Activated CD4-positive, alpha-beta T cell treated with anti-CD3 and anti-CD28 coated beads for 36 hours (primary cell): ENCODE measurements at regions not wholly inside any gene's neighbourhood (a gene's known extent, or its start where the extent isn't known, plus 50 kb on each side); places are given as distances from the start of the nearest gene placed in this dataset.
"Not testable (repeated sequence)": the region's sequence is repeated elsewhere in the genome, so short reads cannot be mapped to it uniquely, and the experiment has no call there.

Source experiments
- ATAC-seq: fragments of 200-7000 bp; cut with Tn5 transposase; one replicate; pipeline ENCODE4 v1.10.0; 2021; ENCODE audit warnings: mild to moderate bottlenecking, moderate library complexity
- CTCF ChIA-PET: fragments of 350-600 bp; sonication (Branson Sonifier 250); formaldehyde crosslinking; loops from one replicate; lab custom pipeline; 2021; ENCODE audit warnings: antibody characterized with exemption; lab: Charles Lee
- POLR2A ChIA-PET: fragments of 350-600 bp; sonication (Branson Sonifier 250); formaldehyde crosslinking; loops from one replicate; lab custom pipeline; 2021; ENCODE audit warnings: antibody characterized with exemption, inconsistent platforms; lab: Charles Lee
- DNase-seq: peaks from one replicate; pipeline ENCODE4 v3.0.0-alpha.2; 2020
- H3K27ac Mint-ChIP-seq: one replicate; pipeline ENCODE4 v1.8.0; 2021; ENCODE audit warnings: mixed read lengths
- H3K27me3 Mint-ChIP-seq: one replicate; pipeline ENCODE4 v1.8.0; 2021; ENCODE audit warnings: mixed read lengths
- H3K36me3 Mint-ChIP-seq: one replicate; pipeline ENCODE4 v1.8.0; 2021; ENCODE audit warnings: low read depth, mixed read lengths
- H3K4me1 Mint-ChIP-seq: one replicate; pipeline ENCODE4 v1.8.0; 2021; ENCODE audit warnings: mixed read lengths
- H3K4me3 Mint-ChIP-seq: one replicate; pipeline ENCODE4 v1.8.0; 2021; ENCODE audit warnings: mild to moderate bottlenecking, moderate library complexity, mixed read lengths
- H3K9me3 Mint-ChIP-seq: one replicate; pipeline ENCODE4 v1.8.0; 2021; ENCODE audit warnings: low read depth, mixed read lengths
- intact Hi-C, 2 experiments: fragments of 100-400 bp; cut with DNase I in 1 of 2; cut with micrococcal nuclease in 1 of 2; formaldehyde crosslinking; loops; one replicate each; pipeline versions ENCODE4 v1.14.2 to v1.15.1; 2022 to 2024; cut with DNase I, micrococcal nuclease

- H3K27ac Mint-ChIP-seq = no peak overlapping the region
- ATAC-seq (no peak), DNase-seq (no peak)
- H3K36me3 Mint-ChIP-seq = no peaks in the 10 kb centered on the region
- CTCF ChIA-PET = interaction anchor here (0.6 kb wide), 1 partner anchor 347 kb away, joined by 3 read pairs; no protein-coding TSS in a partner anchor
- peaks cover 17% of the 10 kb centered on the region for H3K27me3 Mint-ChIP-seq
- POLR2A ChIA-PET = no interaction called here
- no peaks in the 10 kb centered on the region for H3K4me1 Mint-ChIP-seq
- H3K4me3 Mint-ChIP-seq = no peak overlapping the region
- intact Hi-C loops = no loop called here
- H3K9me3 Mint-ChIP-seq = peaks cover 5% of the 10 kb centered on the region
Measured at GRCh38 chr14:44873536-44873935, 88.2 kb downstream of the KLHL28 start.

- H3K4me3 Mint-ChIP-seq = no peak overlapping the region
- POLR2A ChIA-PET = no interaction called here
- intact Hi-C loops = no loop called here
- no peak overlapping the region for H3K27ac Mint-ChIP-seq
- H3K36me3 Mint-ChIP-seq = no peaks in the 10 kb centered on the region
- H3K9me3 Mint-ChIP-seq = peaks cover 5% of the 10 kb centered on the region
- ATAC-seq (no peak), DNase-seq (no peak)
- CTCF ChIA-PET = no interaction called here
- peaks cover 3% of the 10 kb centered on the region for H3K27me3 Mint-ChIP-seq
- no peaks in the 10 kb centered on the region for H3K4me1 Mint-ChIP-seq
Measured at GRCh38 chr14:44866770-44867169, 95.0 kb downstream of the KLHL28 start.

- no peak for ATAC-seq
- CTCF ChIA-PET = no interaction called here
- H3K27me3 Mint-ChIP-seq = peaks cover 3% of the 10 kb centered on the region
Measured at GRCh38 chr14:44866322-44866721, 95.4 kb downstream of the KLHL28 start.

GRCh38 chr14:44863271-44863670 is 98.5 kb downstream of the KLHL28 start:
- ChIA-PET CTCF (interaction anchor here (1.2 kb wide), 1 partner anchor 17 kb away, joined by 4 read pairs; no protein-coding TSS in a partner anchor), POLR2A (no interaction called here)
- Mint-ChIP-seq H3K4me1 (no peaks in the 10 kb centered on the region), H3K4me3 (no peak overlapping the region), H3K27ac (no peak overlapping the region), H3K9me3 (no peaks in the 10 kb centered on the region), H3K36me3 (no peaks in the 10 kb centered on the region), H3K27me3 (peaks cover 9% of the 10 kb centered on the region)
- intact Hi-C loops = no loop called here
- ATAC-seq (no peak), DNase-seq (no peak)

More at GRCh38 chr14:44866322-44866721, 95.4 kb downstream of the KLHL28 start:
- H3K4me3 Mint-ChIP-seq = no peak overlapping the region
- intact Hi-C loops = no loop called here
- H3K9me3 Mint-ChIP-seq = peaks cover 5% of the 10 kb centered on the region
- POLR2A ChIA-PET = interaction anchor here (0.6 kb wide), 1 partner anchor 268 kb away, joined by 3 read pairs; the partner anchor contains the start of gene FKBP3
- no peaks in the 10 kb centered on the region for H3K36me3 Mint-ChIP-seq
- no peak overlapping the region for H3K27ac Mint-ChIP-seq
- no peaks in the 10 kb centered on the region for H3K4me1 Mint-ChIP-seq
- no peak for DNase-seq

GRCh38 chr14:44854114-44854513 is 107.6 kb downstream of the KLHL28 start:
- Mint-ChIP-seq H3K36me3 (no peaks in the 10 kb centered on the region), H3K27ac (no peak overlapping the region), H3K9me3 (peaks cover 2% of the 10 kb centered on the region), H3K27me3 (peaks cover 20% of the 10 kb centered on the region), H3K4me1 (no peaks in the 10 kb centered on the region), H3K4me3 (no peak overlapping the region)
- ATAC-seq (no peak), DNase-seq (peak; percentile 25)
- CTCF ChIA-PET = no interaction called here
- POLR2A ChIA-PET = no interaction called here
- intact Hi-C loops = no loop called here

- intact Hi-C loops = no loop called here
- H3K36me3 Mint-ChIP-seq = no peaks in the 10 kb centered on the region
- DNase-seq = no peak
- H3K27ac Mint-ChIP-seq = no peak overlapping the region
- ATAC-seq = no peak
- POLR2A ChIA-PET = no interaction called here
- CTCF ChIA-PET = no interaction called here
- H3K27me3 Mint-ChIP-seq = peaks cover 4% of the 10 kb centered on the region
- no peaks in the 10 kb centered on the region for H3K4me1 Mint-ChIP-seq
- no peak overlapping the region for H3K4me3 Mint-ChIP-seq
- H3K9me3 Mint-ChIP-seq = no peaks in the 10 kb centered on the region
Measured at GRCh38 chr14:44847526-44848309, 114.0 kb downstream of the KLHL28 start.

GRCh38 chr14:44846232-44846824 is 115.4 kb downstream of the KLHL28 start:
- Mint-ChIP-seq H3K4me3 (no peak overlapping the region), H3K4me1 (no peaks in the 10 kb centered on the region), H3K36me3 (no peaks in the 10 kb centered on the region), H3K9me3 (no peaks in the 10 kb centered on the region), H3K27ac (no peak overlapping the region), H3K27me3 (peaks cover 2% of the 10 kb centered on the region)
- DNase-seq (no peak), ATAC-seq (no peak)
- CTCF ChIA-PET = interaction anchor here (0.6 to 1.4 kb wide), 11 partner anchors 9 to 422 kb away, joined by 3 to 4 read pairs (median 3); no protein-coding TSS in a partner anchor
- POLR2A ChIA-PET = no interaction called here
- intact Hi-C loops = loop anchor here in 1 of 2 experiments (1.0 kb wide), 1 partner anchor 422 kb away; no protein-coding TSS in a partner anchor

GRCh38 chr14:44835928-44836327 is 125.8 kb downstream of the KLHL28 start:
- H3K4me1 Mint-ChIP-seq, ATAC-seq, intact Hi-C loops, H3K9me3 Mint-ChIP-seq, H3K27ac Mint-ChIP-seq, H3K4me3 Mint-ChIP-seq, POLR2A ChIA-PET, H3K36me3 Mint-ChIP-seq, DNase-seq: not testable (repeated sequence)
- CTCF ChIA-PET = interaction anchor here (1.7 kb wide), 1 partner anchor 10 kb away, joined by 4 read pairs; no protein-coding TSS in a partner anchor
- H3K27me3 Mint-ChIP-seq = peaks cover 12% of the 10 kb centered on the region

- Mint-ChIP-seq H3K36me3 (no peaks in the 10 kb centered on the region), H3K27me3 (peaks cover 10% of the 10 kb centered on the region), H3K4me3 (no peak overlapping the region), H3K27ac (no peak overlapping the region), H3K9me3 (no peaks in the 10 kb centered on the region), H3K4me1 (no peaks in the 10 kb centered on the region)
- intact Hi-C loops = no loop called here
- DNase-seq = no peak
- ChIA-PET POLR2A (no interaction called here), CTCF (no interaction called here)
- no peak for ATAC-seq
Measured at GRCh38 chr14:44833376-44834060, 128.2 kb downstream of the KLHL28 start.

GRCh38 chr14:44830371-44830770 is 131.4 kb downstream of the KLHL28 start:
- ChIA-PET CTCF (interaction anchor here (1.2 kb wide), 1 partner anchor 16 kb away, joined by 3 read pairs; no protein-coding TSS in a partner anchor), POLR2A (no interaction called here)
- ATAC-seq = no peak
- intact Hi-C loops = no loop called here
- Mint-ChIP-seq H3K4me3 (no peak overlapping the region), H3K27ac (no peak overlapping the region), H3K36me3 (no peaks in the 10 kb centered on the region), H3K9me3 (peaks cover 1% of the 10 kb centered on the region), H3K4me1 (no peaks in the 10 kb centered on the region), H3K27me3 (peaks cover 16% of the 10 kb centered on the region)
- DNase-seq = no peak

- no peak overlapping the region for H3K4me3 Mint-ChIP-seq
Measured at GRCh38 chr14:44829021-44829420, 132.7 kb downstream of the KLHL28 start.

More at GRCh38 chr14:44829021-44829420, 132.7 kb downstream of the KLHL28 start:
- POLR2A ChIA-PET = no interaction called here
- no peak for ATAC-seq
- peaks cover 16% of the 10 kb centered on the region for H3K27me3 Mint-ChIP-seq
- DNase-seq = no peak
- no peak overlapping the region for H3K27ac Mint-ChIP-seq
- H3K9me3 Mint-ChIP-seq = peaks cover 1% of the 10 kb centered on the region
- H3K36me3 Mint-ChIP-seq = no peaks in the 10 kb centered on the region
- intact Hi-C loops = no loop called here
- CTCF ChIA-PET = interaction anchor here (1.2 kb wide), 1 partner anchor 18 kb away, joined by 3 read pairs; no protein-coding TSS in a partner anchor
- no peaks in the 10 kb centered on the region for H3K4me1 Mint-ChIP-seq
